Type B pancreatic cell (in vitro differentiated cells): ENCODE measurements at regions not wholly inside any gene's neighbourhood (a gene's known extent, or its start where the extent isn't known, plus 50 kb on each side); places are given as distances from the start of the nearest gene placed in this dataset.
A peak's percentile ranks its signal among the peaks of the same experiment; 100 is the strongest.

Source experiments
- DNase-seq: peaks from one replicate; pipeline ENCODE4 v3.0.0; 2021; ENCODE audit warnings: mixed read lengths; ENCODE audit not compliant: unreplicated experiment; ENCODE audit errors: extremely low spot score
- H3K27ac Mint-ChIP-seq: 2 replicates; pipeline ENCODE4 v1.8.0; 2021; ENCODE audit warnings: mild to moderate bottlenecking, mixed read lengths
- H3K27me3 Mint-ChIP-seq: 2 replicates; pipeline ENCODE4 v1.8.0; 2021; ENCODE audit warnings: mixed read lengths
- H3K36me3 Mint-ChIP-seq: 2 replicates; pipeline ENCODE4 v1.8.0; 2021; ENCODE audit warnings: mixed read lengths
- H3K4me1 Mint-ChIP-seq: one replicate; pipeline ENCODE4 v1.8.0; 2021; ENCODE audit warnings: mixed read lengths; ENCODE audit not compliant: unreplicated experiment
- H3K4me3 Mint-ChIP-seq: 2 replicates; pipeline ENCODE4 v1.8.0; 2021; ENCODE audit warnings: mild to moderate bottlenecking, mixed read lengths
- H3K9me3 Mint-ChIP-seq: 2 replicates; pipeline ENCODE4 v1.8.0; 2021; ENCODE audit warnings: mixed read lengths
- CTCF ChIP-seq: fragments of 200-600 bp; sonication (generic); conservative IDR thresholded peaks from 2 replicates; pipeline ENCODE4 v1.5.0; 2021; ENCODE audit warnings: antibody characterized with exemption, mild to moderate bottlenecking

GRCh38 chr13:44230736-44231135 lies 142.9 kb upstream of the SERP2 start:
- Mint-ChIP-seq H3K27me3 (no peaks in the 10 kb centered on the region), H3K36me3 (no peaks in the 10 kb centered on the region), H3K4me1 (peaks cover 17% of the 10 kb centered on the region), H3K4me3 (no peak overlapping the region), H3K9me3 (peaks cover 6% of the 10 kb centered on the region), H3K27ac (no peak overlapping the region)
- TF ChIP-seq CTCF, result no peak
- no peak for DNase-seq

- H3K4me1 Mint-ChIP-seq, result peaks cover 21% of the 10 kb centered on the region
- peaks cover 6% of the 10 kb centered on the region for H3K9me3 Mint-ChIP-seq
- peak overlapping the region; percentile 85 for H3K27ac Mint-ChIP-seq
- TF ChIP-seq CTCF, result no peak
- H3K4me3 Mint-ChIP-seq, result peak overlapping the region; percentile 38
- H3K27me3 Mint-ChIP-seq, result no peaks in the 10 kb centered on the region
- no peak for DNase-seq
- H3K36me3 Mint-ChIP-seq, result no peaks in the 10 kb centered on the region
Measured at GRCh38 chr13:44231786-44232516, 141.7 kb upstream of the SERP2 start.

GRCh38 chr13:44232774-44233173 lies 140.8 kb upstream of the SERP2 start:
- Mint-ChIP-seq H3K36me3 (no peaks in the 10 kb centered on the region), H3K27ac (no peak overlapping the region), H3K4me3 (no peak overlapping the region), H3K9me3 (peaks cover 6% of the 10 kb centered on the region), H3K27me3 (no peaks in the 10 kb centered on the region), H3K4me1 (peaks cover 27% of the 10 kb centered on the region)
- TF ChIP-seq CTCF, result no peak
- no peak for DNase-seq

GRCh38 chr13:44234566-44234965 lies 139.1 kb upstream of the SERP2 start:
- H3K4me3 Mint-ChIP-seq, result no peak overlapping the region
- DNase-seq, result no peak
- TF ChIP-seq CTCF, result no peak
- H3K27me3 Mint-ChIP-seq, result no peaks in the 10 kb centered on the region
- H3K36me3 Mint-ChIP-seq, result no peaks in the 10 kb centered on the region
- H3K9me3 Mint-ChIP-seq, result peaks cover 6% of the 10 kb centered on the region
- peaks cover 35% of the 10 kb centered on the region for H3K4me1 Mint-ChIP-seq
- no peak overlapping the region for H3K27ac Mint-ChIP-seq

GRCh38 chr13:44236370-44236769 lies 137.3 kb upstream of the SERP2 start:
- Mint-ChIP-seq H3K27ac (no peak overlapping the region), H3K4me3 (no peak overlapping the region), H3K9me3 (peaks cover 6% of the 10 kb centered on the region), H3K36me3 (no peaks in the 10 kb centered on the region), H3K4me1 (peaks cover 35% of the 10 kb centered on the region), H3K27me3 (no peaks in the 10 kb centered on the region)
- DNase-seq, result no peak
- no peak for TF ChIP-seq CTCF
